ENCODE measurements at regions not wholly inside any gene's neighbourhood (a gene's known extent, or its start where the extent isn't known, plus 50 kb on each side); places are given as distances from the start of the nearest gene placed in this dataset.

DNA sequence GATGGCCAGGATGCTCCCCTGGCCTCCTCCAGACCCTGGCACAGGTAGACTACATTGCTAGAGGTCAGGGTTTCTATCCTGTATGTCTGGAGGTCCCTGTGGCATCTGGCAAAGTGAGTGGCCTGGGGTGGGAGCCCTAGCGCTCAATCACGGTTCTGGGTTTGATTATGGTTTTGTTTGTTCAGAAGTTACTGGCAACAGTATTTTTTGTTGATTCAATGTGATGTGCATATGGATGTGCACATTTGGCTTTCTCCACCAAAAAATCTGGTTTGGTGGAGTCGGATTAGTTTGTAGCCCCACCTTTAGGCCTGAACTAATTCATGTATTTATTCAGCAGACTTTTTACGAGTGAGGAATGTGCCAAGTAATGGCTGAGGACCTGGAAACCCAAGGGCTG is 109.7 kb downstream of the VEGFA start:
- DNase-seq = no peak

DNA sequence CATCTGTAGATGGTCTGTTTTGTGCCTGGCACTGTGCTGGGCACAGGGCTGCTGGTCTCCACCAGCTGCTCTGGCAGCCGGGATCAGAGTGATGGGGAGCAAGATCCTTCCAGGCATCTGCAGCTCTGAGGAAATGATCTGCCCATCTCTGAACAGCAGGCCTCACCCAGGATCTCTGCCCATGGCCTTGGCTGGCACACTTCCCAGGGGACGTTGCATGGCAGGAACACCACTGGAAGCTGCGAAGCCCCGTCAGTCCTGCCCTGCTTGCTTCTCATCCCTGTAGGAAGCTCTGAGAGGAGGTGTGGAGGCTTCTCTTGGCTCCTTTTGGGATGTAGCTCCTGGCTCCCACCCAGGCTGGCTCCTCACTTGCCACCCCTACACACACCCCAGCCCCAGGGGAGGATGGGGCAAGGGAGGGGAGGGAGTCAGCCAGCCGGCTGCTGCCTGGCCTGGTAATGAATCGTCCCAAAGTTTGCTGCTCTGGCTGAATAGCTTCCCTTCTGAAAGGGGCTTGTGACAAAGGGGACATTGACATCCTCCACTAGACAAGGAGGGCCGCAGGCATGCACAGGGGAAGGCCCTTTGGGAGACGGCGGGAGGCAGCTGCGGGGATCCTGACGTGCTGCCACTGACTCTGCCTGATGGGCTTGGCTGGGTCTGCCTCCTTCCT is 108.9 kb downstream of the VEGFA start:
- DNase-seq = no peak

DNA sequence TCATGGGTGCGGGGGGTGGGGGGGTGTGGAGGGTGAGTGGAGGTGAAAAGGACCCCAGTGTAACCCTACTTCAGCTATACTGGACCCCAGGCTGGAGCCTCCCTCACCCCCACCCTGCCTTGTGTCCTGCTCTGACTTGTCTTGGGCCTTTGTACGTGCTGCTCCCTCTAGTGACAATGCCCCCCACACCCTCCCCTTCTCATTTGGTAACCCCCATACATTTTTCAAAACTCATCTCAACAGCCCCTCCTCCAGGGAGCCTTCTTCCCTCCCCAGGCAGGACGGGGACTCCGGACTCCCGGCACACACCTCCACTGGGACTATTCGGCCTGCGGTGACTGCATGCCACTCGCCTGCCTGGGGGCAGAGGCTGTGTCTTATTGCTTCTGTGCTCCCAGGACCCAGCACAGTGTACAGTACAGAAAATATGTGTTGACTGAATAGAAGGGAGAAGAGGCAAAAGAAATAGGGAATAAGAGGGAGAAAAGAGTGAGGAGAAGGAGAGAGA is 108.2 kb downstream of the VEGFA start:
- no peak for DNase-seq

DNA sequence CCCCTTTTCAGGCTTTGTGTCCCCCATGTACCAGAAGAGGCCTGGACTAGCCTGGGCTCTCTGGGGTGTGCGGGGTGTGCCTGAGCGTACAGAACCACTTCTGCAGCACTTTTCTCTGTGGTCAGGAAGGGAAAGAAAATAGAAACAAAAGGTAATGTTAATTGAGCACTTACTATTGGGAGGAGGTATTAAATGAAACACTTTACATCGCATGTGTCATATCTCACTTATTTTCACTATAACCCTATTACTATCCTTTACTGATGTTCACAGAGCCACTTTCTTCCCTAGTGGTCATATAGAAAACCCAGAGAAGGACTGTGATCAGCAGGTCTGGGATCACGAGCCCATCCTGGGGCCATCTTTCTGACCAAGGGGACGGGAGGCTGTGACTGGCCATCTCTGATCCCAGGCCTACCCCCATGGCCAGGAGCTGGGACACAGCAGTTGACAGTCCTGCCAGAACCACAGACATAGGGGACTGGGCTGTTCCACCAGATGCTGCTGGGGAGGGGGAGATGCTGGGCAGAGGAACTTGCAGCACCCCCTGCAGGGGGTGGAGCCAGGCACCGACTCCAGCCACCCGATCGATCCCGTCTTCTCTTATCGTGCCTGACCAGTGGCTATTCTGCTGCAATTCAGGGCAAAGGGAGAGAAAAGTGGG is 107.6 kb downstream of the VEGFA start:
- DNase-seq = no peak

DNA sequence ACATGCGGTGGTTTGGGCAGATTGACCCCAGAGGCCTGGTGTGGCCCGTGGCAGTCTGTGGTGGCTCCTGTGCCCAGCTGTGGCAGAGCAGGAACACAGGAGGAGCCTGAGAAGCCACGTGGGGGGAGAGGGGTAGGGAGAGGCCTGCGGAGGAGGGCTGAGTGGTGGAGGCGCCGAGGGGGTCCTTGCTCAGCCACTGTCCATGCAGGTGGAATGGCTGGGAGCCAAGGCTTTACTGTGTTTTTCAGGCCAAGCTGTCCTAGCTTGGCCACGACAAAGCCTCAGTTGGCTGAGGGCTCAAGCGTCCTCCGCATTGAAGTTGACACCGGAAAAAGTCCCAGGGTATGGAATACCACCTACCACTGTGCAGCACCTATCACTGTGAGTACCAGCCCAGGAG is 107.0 kb downstream of the VEGFA start:
- DNase-seq = no peak

DNA sequence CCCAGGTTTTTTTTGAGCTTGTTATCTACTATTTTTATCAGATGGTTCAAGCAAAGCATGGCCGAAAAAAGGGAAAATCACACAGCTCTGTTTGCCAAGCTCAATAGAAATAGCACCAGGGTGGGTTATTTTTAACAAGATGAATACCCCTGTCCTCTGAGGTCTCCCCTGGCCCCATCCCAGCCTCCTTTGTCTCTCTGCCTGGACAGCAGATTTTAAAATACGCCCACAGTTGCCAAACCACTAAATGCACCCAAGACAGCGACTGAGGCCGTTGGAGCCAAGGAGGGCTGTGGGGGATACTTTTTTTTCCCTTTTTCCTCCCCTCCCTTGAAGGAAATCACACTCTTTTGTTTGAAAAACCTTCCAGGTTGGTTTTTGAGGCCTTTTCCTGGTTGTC is 106.6 kb downstream of the VEGFA start:
- DNase-seq = no peak

DNA sequence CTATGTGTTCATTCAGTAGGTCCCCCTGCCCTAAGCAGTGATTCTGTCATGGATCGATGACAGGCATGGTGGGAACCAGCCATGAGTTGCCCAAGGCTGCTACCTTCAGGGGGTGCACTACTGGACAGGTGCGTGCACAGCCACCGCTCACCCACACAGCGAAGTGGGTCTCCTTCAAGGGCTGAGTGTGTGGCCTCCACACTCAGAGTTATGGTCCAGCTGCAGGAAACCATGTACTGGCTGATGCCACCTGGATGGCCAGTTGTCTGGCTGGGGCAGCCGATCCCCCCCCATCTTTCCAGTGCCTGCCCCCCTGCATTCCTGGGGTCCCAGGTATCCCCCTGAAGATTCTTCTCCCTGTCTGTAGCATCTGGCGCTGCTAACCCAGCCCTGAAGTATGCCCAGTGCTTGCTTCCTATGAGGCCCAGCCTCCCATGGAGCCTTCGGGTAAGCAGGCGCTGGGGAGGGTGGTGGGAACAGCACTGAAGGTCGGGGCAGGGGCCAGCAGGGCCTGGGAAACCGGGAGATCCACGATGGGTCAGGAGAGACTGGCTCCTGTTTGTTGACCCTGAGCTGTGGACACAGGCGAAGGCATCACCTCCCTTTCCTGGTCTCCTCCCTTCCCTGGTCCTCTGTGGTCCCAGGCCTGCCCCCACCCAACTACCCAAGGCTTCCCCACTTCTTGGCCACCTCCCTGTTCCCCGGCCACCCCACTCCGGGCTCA is 106.0 kb downstream of the VEGFA start:
- DNase-seq = no peak

DNA sequence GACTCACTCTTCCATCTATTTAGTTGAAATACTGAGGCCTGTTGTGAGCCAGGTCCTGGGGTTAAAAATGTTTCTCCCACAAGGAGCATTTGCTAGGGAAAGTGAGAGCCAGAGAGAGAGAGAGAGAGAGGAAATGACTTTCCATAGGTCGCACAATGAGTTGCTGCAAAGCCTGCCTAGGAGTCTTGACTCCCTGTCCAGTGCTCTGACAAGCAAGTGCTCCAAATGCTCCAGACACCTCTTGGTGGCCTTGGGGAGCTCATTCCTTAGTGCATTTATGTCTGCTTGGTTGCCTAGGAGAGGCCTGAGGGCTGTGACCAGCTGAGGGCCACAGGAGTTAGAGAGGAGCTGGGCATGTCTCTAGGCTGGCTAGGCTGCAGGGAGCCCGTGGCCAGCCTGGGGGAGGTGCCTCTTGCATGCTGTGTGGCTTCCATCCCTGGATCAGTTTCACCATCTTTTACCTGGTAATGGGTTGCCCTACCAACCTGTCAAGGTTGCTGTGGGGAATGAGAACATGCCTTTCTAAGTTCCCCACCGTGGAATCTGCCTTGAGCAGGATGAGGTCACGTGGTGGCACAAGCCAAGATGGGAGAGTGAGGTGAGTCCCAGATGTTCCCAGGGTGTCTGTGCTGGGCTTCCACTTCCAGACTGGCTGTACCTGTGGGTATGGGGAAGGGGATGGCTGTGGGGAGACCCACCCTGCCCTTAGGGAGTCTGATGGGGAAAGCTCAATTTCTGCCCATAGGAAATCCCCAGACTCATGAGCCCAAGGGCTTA is 105.0 kb downstream of the VEGFA start:
- no peak for DNase-seq

DNA sequence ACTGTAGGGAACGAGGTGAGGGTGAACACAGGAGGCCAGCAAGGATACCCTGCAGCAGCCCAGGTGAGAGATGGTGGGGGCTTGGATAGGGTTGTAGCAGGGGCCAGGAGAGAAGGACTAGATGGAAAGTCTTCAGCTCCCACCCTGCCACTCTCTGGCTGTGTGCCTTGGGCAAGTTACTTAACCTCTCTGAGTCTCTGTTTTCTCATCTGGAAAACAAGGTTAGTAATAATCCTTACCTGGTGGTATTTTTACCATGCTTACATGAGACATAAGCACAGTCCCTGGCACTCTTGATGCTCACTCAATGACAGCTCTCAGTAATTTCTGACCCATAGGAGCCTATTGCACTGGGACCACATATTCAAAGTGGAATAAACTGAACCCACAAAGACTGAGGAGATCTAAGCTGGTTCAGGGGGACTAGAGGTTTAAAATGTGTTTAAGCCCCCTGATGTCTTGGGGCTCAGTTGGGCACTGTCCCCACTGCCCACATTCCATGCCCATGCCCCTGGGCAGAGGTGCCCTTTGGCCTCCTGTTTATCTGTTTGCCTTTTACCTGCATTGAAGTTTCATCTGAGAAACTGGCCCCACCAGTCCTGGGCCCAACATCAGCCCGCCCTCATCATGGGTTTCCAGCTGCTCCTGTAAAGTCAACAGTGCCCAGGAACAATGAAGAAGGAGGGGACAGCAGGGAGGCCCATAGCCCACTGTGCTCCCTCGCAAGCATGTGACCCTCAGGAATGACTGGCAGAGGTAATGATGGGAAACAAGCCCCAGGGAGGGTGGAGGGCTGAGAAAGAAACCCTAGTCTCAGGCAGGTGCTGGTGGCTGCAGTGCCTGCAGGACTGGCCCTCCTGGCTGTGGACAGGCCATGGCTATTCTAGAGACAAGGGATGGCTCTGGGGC is 104.0 kb downstream of the VEGFA start:
- DNase-seq = peak; percentile 66

DNA sequence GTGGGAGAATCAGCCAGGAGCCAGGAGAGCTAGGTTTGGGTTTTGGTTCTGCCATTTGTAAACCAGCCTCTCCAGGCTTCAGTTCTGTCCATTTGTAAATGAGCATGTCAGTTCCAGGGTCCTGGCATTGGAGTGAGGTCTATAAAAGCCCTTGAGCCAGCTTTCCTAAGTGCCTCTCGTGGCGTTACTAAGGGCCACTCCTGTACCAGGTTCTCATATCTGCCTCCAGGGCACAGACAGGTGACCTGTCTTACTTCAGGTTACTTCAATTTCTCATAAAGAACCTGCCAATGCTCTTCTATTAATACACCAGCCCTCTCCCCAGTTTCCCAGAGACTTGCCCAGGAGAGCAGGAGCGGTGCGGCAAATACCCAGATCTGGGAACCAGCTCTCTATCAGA is 101.9 kb downstream of the VEGFA start:
- no peak for DNase-seq

DNA sequence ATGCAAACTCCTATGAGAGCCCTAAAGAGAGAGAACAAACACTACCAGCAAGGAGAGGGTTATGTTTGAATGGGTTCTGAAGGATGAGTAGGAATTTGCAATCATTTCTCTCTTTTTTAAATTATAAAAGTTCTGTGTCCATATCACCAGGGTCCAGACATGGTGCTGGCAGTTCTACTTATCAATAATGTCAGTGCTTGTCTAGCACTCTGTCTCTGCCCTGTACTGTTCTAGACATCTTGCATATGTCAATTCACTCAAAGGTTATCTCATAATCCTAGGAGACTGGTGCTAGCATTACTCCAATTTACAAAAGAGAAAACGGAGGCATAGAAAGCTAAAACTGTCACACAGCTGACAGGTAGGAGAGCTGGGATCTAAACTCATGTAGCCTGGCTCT is 101.3 kb downstream of the VEGFA start:
- DNase-seq = no peak

DNA sequence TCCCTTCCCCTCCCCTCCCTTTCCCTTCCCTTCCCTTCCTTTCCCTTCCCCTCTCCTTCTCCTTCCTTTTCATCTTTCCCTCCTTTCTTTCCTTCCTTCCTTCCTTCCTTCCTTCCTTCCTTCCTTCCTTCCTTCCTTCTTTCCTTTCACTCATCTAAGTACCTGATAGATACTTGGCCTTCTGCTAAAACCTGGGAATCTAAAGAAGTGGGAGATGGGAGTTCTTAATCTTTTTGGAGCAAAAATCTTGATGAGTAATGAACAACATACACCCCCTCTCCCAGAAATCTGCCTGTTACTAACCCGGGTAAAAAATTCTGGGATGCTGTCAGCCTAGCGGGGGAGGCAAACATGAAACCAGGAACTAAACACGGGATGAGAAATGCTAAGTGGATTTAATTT is 100.7 kb downstream of the VEGFA start:
- no peak for DNase-seq

DNA sequence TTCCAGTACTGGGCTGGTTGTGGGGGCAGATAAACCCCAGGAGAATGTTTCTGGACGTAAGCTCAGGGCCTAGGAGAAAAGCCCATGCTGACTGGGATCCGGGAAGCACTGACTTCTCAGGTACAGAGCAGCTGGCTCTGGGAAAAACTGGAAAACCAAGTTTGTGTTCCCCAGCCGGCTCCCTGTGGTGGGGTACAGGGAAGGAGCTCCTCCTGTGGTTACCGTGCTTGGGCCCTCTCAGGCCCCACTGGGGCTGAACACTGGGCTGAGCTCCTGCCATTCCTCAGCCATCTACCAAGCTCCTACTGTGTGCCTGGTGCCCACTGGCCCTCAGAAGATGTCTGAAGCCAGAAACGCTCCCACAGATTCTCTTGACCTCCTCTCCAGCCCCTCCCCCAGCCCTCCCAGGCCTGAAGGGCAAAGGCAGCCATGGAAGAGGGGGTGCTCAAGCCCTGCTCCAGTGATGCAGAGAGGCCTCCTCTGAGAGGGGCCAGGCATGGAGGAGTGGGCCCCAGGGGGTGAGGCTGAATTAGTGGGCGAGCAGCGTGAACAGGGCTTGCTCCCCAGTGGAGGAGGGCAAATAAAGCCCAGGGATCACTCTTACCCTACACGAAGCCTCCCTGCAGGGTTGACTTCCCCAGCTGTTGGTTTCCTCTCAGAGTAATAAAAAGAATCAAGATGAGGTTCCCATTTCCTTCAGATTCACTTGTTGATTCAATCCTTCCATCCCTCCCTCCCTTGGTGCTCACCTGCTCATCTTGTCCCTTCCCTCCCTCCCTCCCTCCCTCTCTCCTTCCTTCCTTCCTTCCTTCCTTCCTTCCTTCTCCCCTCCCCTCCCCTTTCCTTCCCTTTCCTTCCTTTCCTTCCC is 100.0 kb downstream of the VEGFA start:
- no peak for DNase-seq

DNA sequence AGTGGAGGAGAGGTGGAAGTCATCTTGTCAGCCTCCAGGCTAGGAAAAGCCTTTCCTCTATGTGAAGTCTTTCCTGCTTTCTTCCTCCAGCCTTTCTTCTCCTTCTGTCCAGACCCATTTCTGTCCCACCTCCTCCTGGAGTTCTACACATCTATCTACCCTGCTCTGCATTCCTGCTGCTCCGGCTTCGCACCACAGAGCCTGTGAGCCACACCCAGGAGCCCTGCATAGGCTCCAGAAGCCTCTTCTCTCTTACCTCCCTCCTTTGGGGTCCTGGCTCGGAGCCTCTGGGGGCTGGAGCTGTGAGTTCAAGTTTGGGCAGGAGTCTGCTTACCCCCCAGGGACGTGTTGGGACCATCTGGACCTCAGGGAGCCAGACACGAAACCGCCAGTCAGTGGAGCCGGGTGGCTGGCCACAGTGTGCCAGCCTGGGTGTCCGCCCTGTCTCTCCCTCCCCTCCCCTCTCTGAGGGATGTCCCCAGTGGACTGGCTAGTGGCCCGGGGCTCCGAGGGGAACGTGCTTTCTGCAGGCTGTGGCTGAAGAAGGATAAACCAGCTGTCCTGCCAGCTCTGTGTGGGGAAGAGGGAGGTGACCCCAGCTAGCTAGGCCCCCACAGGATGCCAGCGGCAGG is 99.2 kb downstream of the VEGFA start:
- no peak for DNase-seq

DNA sequence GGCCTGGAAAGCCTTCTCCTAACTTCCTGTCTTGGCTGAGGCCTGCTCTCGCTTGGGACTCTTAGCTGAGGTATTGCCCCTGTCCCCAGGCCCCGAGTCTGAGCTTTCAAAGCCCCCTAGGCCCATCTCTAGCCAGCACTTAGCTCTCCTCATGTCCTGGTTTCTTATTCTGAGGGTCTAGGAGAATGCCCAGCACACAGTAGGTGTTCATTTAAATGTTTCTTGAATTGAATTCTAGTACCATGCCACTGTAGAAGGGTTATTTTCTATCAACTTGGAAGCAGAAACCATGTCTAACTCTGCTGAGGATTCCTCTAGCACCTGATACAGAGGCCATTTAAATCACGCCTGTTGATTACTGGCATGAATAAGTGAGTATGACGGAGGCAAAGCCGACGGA is 98.5 kb downstream of the VEGFA start:
- no peak for DNase-seq

DNA sequence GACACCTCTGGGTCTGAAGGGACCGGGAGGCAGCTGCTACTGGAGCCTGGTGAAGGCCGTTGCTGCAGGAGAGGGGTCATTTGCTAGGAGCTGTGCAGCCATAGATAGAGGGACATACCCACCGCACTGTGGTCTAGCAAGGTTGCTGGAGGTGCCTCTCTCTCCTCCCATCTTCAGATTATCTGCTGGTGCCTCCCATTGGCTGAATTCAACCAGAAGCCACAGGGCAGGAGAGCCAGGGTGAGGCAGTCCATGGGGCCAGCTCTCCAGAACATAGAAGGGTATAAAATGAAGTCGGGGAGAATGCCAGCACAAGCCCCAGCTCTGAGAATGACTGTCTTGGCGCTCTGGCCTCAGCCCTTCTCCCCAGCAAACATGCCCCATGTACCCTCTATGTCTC is 98.0 kb downstream of the VEGFA start:
- DNase-seq = no peak

DNA sequence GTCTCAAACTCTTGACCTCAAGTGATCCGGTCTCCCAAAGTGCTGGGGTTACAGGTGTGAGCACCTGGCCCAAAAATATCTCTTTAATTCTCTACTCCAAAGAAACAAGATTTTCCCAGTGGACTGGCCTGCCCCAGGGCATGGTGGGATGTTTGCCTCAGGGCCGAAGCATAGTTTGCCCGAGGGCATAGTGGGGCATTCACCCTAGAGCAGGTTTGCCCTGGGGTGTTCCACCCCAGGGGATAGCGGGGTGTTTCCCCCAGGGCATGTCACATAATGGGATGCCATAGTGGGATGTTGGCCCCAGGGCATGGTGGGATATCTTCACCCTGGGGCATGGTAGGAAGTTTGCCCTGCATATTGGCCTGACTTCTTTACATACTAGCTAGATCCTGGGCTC is 97.2 kb downstream of the VEGFA start:
- DNase-seq = no peak

DNA sequence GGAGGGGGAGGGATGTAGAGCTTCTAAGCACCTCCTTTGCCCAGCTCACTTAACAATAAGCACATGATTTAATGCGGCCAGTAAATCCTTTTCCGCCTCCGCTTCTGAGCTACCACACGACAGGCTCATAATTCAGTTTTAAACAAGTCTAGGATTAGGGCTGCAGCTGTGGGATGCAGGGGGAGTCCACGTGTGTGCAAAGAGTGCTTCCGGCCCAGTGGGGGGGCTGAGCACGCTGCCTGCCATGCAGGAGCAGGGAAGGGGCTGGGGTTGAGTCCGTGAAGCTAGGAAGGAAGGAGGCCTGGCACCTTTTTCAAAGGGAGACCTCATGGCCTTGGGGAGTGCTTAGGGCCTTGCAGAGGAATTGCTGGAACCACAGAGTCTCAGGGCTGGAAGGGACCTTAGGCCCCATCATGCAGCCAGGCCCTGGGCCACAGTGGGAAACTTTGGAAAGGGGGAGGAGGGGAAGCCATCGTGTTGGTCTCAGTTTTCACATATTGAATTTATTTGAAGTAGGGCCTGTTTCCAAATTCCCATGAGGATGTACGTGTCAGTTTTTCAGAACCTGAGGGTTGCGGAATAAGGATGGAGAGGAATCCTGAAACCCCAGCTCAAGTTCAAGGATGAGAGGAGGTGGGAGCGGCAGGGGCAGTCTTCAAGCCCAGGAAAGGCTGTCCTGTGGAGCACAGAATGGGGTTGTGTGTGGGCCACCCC is 96.1 kb downstream of the VEGFA start:
- no peak for DNase-seq

DNA sequence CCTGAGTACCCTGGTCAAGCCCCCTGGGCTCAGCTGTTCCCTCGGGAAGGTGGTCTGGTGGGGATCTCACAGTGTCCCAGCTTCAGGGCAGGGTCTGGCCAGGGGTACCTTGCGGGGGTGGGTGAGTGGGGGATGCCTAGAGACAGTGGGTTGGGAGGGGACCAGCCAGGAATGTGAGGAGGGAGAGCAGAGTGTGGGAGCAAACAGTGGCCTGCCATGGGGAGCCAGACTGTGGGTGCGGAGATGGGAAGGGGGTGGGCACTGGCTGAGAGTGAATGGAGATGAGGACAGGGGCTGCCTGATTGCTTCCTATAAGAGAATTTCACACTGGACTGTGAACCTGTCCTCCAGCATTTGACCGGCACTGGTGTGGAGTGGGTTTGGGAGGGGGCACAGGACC is 95.1 kb downstream of the VEGFA start:
- DNase-seq = no peak

DNA sequence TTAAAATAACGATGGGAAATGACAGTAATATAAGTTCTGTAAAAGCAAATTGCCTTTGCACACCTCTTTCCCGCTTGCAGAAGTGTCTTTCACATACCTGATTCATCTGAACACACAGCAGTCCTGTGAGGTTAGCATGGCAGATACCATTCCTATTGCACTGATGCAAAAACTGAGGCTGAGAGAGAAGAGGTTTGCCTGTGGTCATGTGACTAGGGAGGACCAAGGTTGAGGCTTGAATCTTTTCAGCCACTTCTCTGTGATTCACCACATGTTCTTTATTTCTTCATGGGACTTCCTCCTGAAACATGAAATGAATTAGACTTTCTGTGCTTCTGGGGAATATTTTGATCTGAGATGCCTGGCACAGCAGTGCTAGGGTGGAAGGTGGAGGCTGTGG is 92.9 kb downstream of the VEGFA start:
- no peak for DNase-seq

All from islet precursor cell (in vitro differentiated cells).